HFF-Myc (cell line): ENCODE measurements at regions not wholly inside any gene's neighbourhood (a gene's known extent, or its start where the extent isn't known, plus 50 kb on each side); places are given as distances from the start of the nearest gene placed in this dataset.
"Not testable (repeated sequence)": the region's sequence is repeated elsewhere in the genome, so short reads cannot be mapped to it uniquely, and the experiment has no call there.

Experiments
- DNase-seq: peaks from one replicate; pipeline ENCODE4 v3.0.0-alpha.2; 2011; ENCODE audit warnings: low read depth; ENCODE audit errors: extremely low read depth
- H3K4me3 ChIP-seq: replicated peaks from 2 replicates; pipeline ENCODE4 v1.5.1; 2011; ENCODE audit warnings: low read depth, mild to moderate bottlenecking, control low read depth, low read length
- TF ChIP-seq, protein P1 (sequence below): IDR thresholded peaks from 2 replicates; pipeline ENCODE4 v1.5.1; 2012; ENCODE audit warnings: mild to moderate bottlenecking, low read depth, low read length, control low read depth; ENCODE audit errors: missing control alignments

- TF ChIP-seq, protein P1, sequence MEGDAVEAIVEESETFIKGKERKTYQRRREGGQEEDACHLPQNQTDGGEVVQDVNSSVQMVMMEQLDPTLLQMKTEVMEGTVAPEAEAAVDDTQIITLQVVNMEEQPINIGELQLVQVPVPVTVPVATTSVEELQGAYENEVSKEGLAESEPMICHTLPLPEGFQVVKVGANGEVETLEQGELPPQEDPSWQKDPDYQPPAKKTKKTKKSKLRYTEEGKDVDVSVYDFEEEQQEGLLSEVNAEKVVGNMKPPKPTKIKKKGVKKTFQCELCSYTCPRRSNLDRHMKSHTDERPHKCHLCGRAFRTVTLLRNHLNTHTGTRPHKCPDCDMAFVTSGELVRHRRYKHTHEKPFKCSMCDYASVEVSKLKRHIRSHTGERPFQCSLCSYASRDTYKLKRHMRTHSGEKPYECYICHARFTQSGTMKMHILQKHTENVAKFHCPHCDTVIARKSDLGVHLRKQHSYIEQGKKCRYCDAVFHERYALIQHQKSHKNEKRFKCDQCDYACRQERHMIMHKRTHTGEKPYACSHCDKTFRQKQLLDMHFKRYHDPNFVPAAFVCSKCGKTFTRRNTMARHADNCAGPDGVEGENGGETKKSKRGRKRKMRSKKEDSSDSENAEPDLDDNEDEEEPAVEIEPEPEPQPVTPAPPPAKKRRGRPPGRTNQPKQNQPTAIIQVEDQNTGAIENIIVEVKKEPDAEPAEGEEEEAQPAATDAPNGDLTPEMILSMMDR, result no peak
- H3K4me3 ChIP-seq, result no peak overlapping the region
- no peak for DNase-seq
Observed at GRCh38 chr7:17434841-17435692, 136.6 kb downstream of the AHR start.

GRCh38 chr7:17436126-17436525 lies 137.7 kb downstream of the AHR start:
- H3K4me3 ChIP-seq, result no peak overlapping the region
- DNase-seq, result no peak
- TF ChIP-seq, protein P1, result no peak

- TF ChIP-seq, protein P1, result no peak
- no peak for DNase-seq
- no peak overlapping the region for H3K4me3 ChIP-seq
Observed at GRCh38 chr7:17437586-17437985, 139.1 kb downstream of the AHR start.

DNA sequence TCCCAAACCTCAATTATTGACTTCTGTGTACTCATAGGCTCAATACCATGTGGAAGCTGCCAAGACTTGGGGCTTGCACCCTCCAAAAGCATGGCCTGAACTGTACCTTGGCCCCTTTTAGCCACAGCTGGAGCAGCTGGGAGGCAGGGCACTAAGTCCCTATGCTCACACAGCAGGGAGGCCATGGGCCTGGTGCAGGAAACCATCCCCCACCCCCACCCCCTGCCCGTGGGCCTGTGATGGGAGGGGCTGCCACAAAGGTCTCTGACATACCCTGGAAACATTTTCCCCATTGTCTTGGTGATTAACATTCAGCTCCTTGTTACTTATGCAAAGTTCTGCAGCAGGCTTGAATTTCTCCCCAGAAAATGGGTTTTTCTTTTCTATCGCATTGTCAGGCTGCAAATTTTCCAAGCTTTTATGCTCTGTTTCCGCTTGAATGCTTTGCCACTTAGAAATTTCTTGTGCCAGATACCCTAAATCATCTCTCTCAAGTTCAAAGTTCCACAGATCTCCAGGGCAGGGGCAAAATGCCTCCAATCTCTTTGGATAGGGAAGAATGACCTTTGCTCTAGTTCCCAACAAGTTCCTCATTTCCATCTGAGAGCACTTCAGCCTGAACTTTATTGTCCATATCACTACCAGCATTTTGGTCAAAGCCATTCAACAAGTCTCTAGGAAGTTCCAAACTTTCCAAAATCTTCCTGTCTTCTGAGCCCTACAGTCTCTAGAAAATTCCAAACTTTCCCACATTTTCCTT lies 141.8 kb downstream of the AHR start:
- H3K4me3 ChIP-seq, DNase-seq: not testable (repeated sequence)

DNA sequence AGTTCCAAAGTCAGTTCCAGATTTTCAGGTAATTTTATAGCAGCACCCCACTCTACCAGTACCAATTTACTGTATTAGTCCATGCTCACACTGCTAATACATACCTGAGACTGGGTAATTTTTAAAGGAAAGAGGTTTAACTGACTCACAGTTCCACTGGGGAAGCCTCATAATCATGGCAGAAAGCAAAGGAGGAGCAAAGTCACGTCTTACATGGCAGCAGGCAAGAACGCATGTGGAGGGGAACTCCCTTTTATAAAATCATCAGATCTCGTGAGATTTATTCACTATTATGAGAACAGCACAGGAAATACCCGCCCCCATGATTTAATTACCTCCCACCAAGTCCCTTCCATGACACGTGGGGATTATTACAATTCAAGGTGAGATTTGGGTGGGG lies 142.4 kb downstream of the AHR start:
- DNase-seq, result no peak
- no peak overlapping the region for H3K4me3 ChIP-seq
- TF ChIP-seq, protein P1, result no peak

GRCh38 chr7:17441557-17441956 lies 143.1 kb downstream of the AHR start:
- no peak for DNase-seq
- TF ChIP-seq, protein P1, result no peak
- H3K4me3 ChIP-seq, result no peak overlapping the region

DNA sequence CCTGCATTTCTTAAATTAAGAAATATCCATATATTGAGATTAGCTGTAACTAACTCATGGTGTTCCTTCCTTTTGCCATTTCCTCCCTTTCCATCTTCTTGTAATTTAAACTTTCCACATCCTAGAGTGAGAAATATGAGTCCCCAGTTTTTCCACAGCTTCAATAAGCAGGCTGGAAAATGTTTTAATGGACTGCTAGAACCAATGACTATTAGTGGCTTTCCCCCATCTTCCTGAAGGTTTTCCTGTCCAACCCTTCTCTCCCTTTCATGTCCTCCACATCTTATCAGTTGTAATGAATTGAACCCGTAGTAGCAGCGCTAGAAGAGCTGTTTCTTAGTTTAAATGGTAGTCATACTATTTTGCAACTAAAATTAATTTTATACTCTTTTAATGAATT lies 145.7 kb downstream of the AHR start:
- TF ChIP-seq, protein P1, result no peak
- no peak for DNase-seq
- H3K4me3 ChIP-seq, result no peak overlapping the region
